Loucy (cell line): ENCODE measurements at regions not wholly inside any gene's neighbourhood (a gene's known extent, or its start where the extent isn't known, plus 50 kb on each side); places are given as distances from the start of the nearest gene placed in this dataset.

Experiments
- H2AFZ ChIP-seq: fragments of 200-600 bp; sonication (generic); 2 replicates; pipeline ENCODE4 v1.6.0; 2016; ENCODE audit warnings: antibody characterized with exemption, mild to moderate bottlenecking, low read length, moderate library complexity
- H3F3A ChIP-seq: fragments of 200-600 bp; 2 replicates; pipeline ENCODE4 v1.6.0; 2016; ENCODE audit warnings: antibody characterized with exemption, low read depth, mild to moderate bottlenecking
- H3K27me3 ChIP-seq: fragments of 200-600 bp; sonication (generic); 2 replicates; pipeline ENCODE4 v1.6.1; 2014; ENCODE audit warnings: low read length, mild to moderate bottlenecking; ENCODE audit not compliant: insufficient read depth, poor library complexity, severe bottlenecking
- H3K36me3 ChIP-seq: fragments of 200-600 bp; sonication (generic); 2 replicates; pipeline ENCODE4 v1.6.1; 2016; ENCODE audit warnings: low read length; ENCODE audit not compliant: insufficient read depth
- H3K4me1 ChIP-seq: fragments of 200-600 bp; sonication (generic); 2 replicates; pipeline ENCODE4 v1.5.1; 2014; ENCODE audit warnings: low read length, mild to moderate bottlenecking; ENCODE audit not compliant: insufficient read depth, poor library complexity, severe bottlenecking
- H3K4me2 ChIP-seq: fragments of 200-600 bp; sonication (generic); 2 replicates; pipeline ENCODE4 v1.6.0; 2014; ENCODE audit warnings: antibody characterized with exemption, low read length, low read depth, mild to moderate bottlenecking; ENCODE audit not compliant: poor library complexity, severe bottlenecking
- H3K4me3 ChIP-seq: fragments of 200-600 bp; sonication (generic); 2 replicates; pipeline ENCODE4 v1.5.1; 2014; ENCODE audit warnings: low read length, mild to moderate bottlenecking, mixed read lengths; ENCODE audit not compliant: poor library complexity, severe bottlenecking
- H3K79me2 ChIP-seq: fragments of 200-600 bp; sonication (generic); 2 replicates; pipeline ENCODE4 v1.6.1; 2014; ENCODE audit warnings: low read length; ENCODE audit not compliant: insufficient read depth
- H3K9ac ChIP-seq: fragments of 200-600 bp; sonication (generic); 2 replicates; pipeline ENCODE4 v1.6.0; 2014; ENCODE audit warnings: mild to moderate bottlenecking, low read depth, low read length, moderate library complexity; ENCODE audit not compliant: poor library complexity, severe bottlenecking
- H3K9me2 ChIP-seq: fragments of 200-600 bp; sonication (generic); replicated peaks from 2 replicates; pipeline ENCODE4 v1.6.1; 2016; ENCODE audit warnings: low read depth, low read length, mixed read lengths
- H3K9me3 ChIP-seq: fragments of 200-600 bp; sonication (generic); 2 replicates; pipeline ENCODE4 v1.6.1; 2014; ENCODE audit warnings: mild to moderate bottlenecking, antibody characterized with exemption, low read length, low read depth; ENCODE audit not compliant: insufficient read depth
- H4K20me1 ChIP-seq: fragments of 200-600 bp; sonication (generic); 2 replicates; pipeline ENCODE4 v1.6.0; 2014; ENCODE audit warnings: antibody characterized with exemption, low read length, mild to moderate bottlenecking; ENCODE audit not compliant: insufficient read depth, poor library complexity, severe bottlenecking
- EZH2phosphoT487 ChIP-seq: fragments of 200-600 bp; IDR thresholded peaks from 2 replicates; pipeline ENCODE4 v1.6.1; 2018; ENCODE audit warnings: antibody characterized with exemption, mild to moderate bottlenecking, moderate library complexity, borderline replicate concordance
- TF ChIP-seq, protein P1 (sequence below): fragments of 200-600 bp; sonication (generic); conservative IDR thresholded peaks from 2 replicates; pipeline ENCODE4 v1.5.1; 2014; ENCODE audit warnings: mild to moderate bottlenecking, antibody characterized with exemption, low read length

DNA sequence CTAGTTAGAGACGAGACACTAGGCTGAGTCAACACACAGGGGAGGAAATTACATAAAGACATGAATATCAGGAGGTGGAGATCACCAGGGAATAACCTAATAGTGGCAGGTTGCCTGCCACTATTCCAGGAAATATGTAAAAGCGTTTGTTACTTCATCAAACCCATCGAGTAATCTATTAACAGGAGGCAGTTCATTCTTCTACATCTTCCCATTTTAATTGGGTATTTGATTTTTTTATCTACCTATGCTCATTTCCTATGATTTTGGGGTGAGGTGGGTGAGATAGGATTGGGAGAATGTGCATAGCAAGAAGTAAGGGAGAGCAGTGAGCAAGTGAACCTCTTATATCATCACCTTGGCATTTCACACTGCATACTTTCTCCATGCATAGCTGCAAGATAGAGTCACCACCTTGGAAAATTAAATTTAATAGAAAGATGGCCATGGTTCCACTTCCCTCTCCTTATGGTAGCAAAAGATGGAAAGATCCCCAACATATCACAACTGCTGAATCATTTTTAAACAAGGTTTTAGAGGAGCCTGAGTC, 312.2 kb downstream of the TMEM114 start:
- H3K36me3 ChIP-seq, result no peaks in the 10 kb centered on the region

DNA sequence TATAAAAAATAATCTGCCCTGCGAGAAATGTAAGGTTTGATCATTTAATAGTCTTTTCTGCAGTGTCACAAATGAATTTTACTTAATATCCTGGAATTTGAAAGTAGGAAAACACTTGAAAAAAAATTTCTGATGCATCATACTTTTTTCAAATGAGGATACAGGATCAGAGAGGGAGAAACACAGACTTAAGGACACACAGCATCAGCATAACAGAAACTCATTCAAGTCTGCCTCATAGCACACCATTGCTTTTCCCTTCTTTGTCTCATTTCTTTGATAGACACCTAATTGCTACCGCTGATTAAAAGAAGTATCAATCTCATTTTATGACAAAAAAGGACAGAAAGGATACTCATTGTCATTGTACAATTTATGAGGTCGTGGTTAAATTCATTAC, 319.0 kb downstream of the TMEM114 start:
- no peak overlapping the region for H2AFZ ChIP-seq
- no peaks in the 10 kb centered on the region for H3K9me2 ChIP-seq
- no peak overlapping the region for H3K4me3 ChIP-seq
- H3K27me3 ChIP-seq, result no peaks in the 10 kb centered on the region
- no peak overlapping the region for H3K4me2 ChIP-seq
- no peaks in the 10 kb centered on the region for H3K4me1 ChIP-seq
- no peaks in the 10 kb centered on the region for H4K20me1 ChIP-seq
- no peaks in the 10 kb centered on the region for H3K9me3 ChIP-seq
- TF ChIP-seq, protein P1, sequence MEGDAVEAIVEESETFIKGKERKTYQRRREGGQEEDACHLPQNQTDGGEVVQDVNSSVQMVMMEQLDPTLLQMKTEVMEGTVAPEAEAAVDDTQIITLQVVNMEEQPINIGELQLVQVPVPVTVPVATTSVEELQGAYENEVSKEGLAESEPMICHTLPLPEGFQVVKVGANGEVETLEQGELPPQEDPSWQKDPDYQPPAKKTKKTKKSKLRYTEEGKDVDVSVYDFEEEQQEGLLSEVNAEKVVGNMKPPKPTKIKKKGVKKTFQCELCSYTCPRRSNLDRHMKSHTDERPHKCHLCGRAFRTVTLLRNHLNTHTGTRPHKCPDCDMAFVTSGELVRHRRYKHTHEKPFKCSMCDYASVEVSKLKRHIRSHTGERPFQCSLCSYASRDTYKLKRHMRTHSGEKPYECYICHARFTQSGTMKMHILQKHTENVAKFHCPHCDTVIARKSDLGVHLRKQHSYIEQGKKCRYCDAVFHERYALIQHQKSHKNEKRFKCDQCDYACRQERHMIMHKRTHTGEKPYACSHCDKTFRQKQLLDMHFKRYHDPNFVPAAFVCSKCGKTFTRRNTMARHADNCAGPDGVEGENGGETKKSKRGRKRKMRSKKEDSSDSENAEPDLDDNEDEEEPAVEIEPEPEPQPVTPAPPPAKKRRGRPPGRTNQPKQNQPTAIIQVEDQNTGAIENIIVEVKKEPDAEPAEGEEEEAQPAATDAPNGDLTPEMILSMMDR, result no peak
- no peak for TF ChIP-seq EZH2phosphoT487
- H3K79me2 ChIP-seq, result no peaks in the 10 kb centered on the region
- no peaks in the 10 kb centered on the region for H3K36me3 ChIP-seq
- H3K9ac ChIP-seq, result no peak overlapping the region
- no peaks in the 10 kb centered on the region for H3F3A ChIP-seq

More for the DNA sequence above, 312.2 kb downstream of the TMEM114 start:
- H4K20me1 ChIP-seq, result no peaks in the 10 kb centered on the region
- H3K9me2 ChIP-seq, result no peaks in the 10 kb centered on the region
- no peaks in the 10 kb centered on the region for H3K9me3 ChIP-seq
- H2AFZ ChIP-seq, result no peak overlapping the region
- no peak overlapping the region for H3K4me2 ChIP-seq
- H3K27me3 ChIP-seq, result no peaks in the 10 kb centered on the region
- no peak overlapping the region for H3K9ac ChIP-seq
- H3K4me1 ChIP-seq, result no peaks in the 10 kb centered on the region
- no peaks in the 10 kb centered on the region for H3F3A ChIP-seq
- H3K79me2 ChIP-seq, result no peaks in the 10 kb centered on the region
- TF ChIP-seq, protein P1, result no peak
- TF ChIP-seq EZH2phosphoT487, result no peak
- no peak overlapping the region for H3K4me3 ChIP-seq

- H4K20me1 ChIP-seq, result no peaks in the 10 kb centered on the region
- H3K9me3 ChIP-seq, result no peaks in the 10 kb centered on the region
- H3K4me2 ChIP-seq, result no peak overlapping the region
- H3F3A ChIP-seq, result no peaks in the 10 kb centered on the region
- H3K9me2 ChIP-seq, result no peaks in the 10 kb centered on the region
- H3K4me3 ChIP-seq, result no peak overlapping the region
- no peaks in the 10 kb centered on the region for H3K27me3 ChIP-seq
- H3K4me1 ChIP-seq, result no peaks in the 10 kb centered on the region
- TF ChIP-seq, protein P1, result no peak
- no peak for TF ChIP-seq EZH2phosphoT487
- H3K36me3 ChIP-seq, result no peaks in the 10 kb centered on the region
- no peak overlapping the region for H3K9ac ChIP-seq
- no peaks in the 10 kb centered on the region for H3K79me2 ChIP-seq
- H2AFZ ChIP-seq, result no peak overlapping the region
Measured at GRCh38 chr16:8262299-8262698, 328.0 kb downstream of the TMEM114 start.
